ENCODE measurements at regions not wholly inside any gene's neighbourhood (a gene's known extent, or its start where the extent isn't known, plus 50 kb on each side); places are given as distances from the start of the nearest gene placed in this dataset.

DNA sequence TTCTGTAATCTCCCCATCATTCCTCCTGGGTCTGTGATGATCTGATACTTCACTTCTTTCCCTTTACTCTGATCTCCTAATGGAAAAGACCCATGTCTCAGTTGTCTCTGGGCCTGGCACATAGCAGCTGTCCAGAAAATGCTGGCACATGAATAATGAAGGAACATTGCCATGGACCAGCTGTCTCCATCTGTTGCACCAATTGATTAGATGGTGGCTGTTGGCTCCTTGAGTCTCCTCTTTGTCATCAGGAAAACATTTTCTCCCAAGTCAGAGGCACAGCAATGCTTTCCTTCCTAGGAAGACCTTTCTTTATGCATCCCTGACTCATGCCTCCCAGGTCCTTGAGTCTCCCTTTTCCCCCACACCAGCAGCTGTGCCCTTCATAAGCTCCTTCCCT lies 286.2 kb upstream of the CXCR4 start:
- Mint-ChIP-seq H3K27ac (no peak overlapping the region), H3K27me3 (peaks cover 50% of the 10 kb centered on the region), H3K9me3 (no peaks in the 10 kb centered on the region), H3K4me1 (ENCODE audit: low read depth) (no peaks in the 10 kb centered on the region), H3K36me3 (ENCODE audit: low read depth) (no peaks in the 10 kb centered on the region), H3K4me3 (no peak overlapping the region)
- Histone ChIP-seq H3K36me3 (ENCODE audit: insufficient read depth, low read length) (no peaks in the 10 kb centered on the region), H3K4me3 (ENCODE audit: low read length) (no peak overlapping the region), H3K27me3 (ENCODE audit: control insufficient read depth in 1 of 2, insufficient read depth in 2 of 2, low read length in 2 of 2) (peaks cover 13 to 22% of the 10 kb centered on the region in 2 experiments), H3K4me1 (ENCODE audit: insufficient read depth, low read length) (no peaks in the 10 kb centered on the region), H3K9me3 (ENCODE audit: control insufficient read depth in 1 of 2, insufficient read depth in 1 of 2, low read length in 2 of 2) (peaks cover 0 to under 1% of the 10 kb centered on the region in 2 experiments), H3K27ac (ENCODE audit: low read depth in 1 of 2, low read length in 2 of 2) (no peak overlapping the region)
- TF ChIP-seq CTCF (IDR thresholded peaks at IDR 0.05), result no peak
- ATAC-seq (ENCODE audit: poor library complexity), result no peak
- CTCF ChIA-PET, result no interaction called here
- no peak for DNase-seq
- POLR2A ChIA-PET, result no interaction called here
- intact Hi-C loops (cut with DNase I, micrococcal nuclease), result no loop called here

DNA sequence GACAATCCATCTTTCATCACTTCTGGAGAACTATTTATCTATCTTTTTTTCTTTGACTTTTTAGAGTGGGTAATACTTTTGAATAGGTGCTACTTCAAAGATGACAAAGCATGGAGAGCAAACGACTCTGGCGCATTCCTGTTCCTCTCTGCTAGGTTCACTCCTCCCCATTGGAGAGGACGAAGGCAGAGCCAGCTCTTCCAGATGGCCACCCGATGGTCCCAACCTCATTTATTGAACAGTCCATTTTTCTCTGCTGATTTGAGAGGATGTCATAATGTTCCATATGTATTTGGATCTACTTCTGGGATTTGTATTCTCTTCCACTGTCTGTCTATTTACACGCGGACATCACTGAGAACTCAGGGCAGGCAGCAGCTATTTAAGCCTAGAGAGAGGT lies 284.3 kb upstream of the CXCR4 start:
- H3K36me3 Mint-ChIP-seq (ENCODE audit: low read depth), result no peaks in the 10 kb centered on the region
- Histone ChIP-seq H3K36me3 (ENCODE audit: insufficient read depth, low read length) (no peaks in the 10 kb centered on the region), H3K27me3 (ENCODE audit: control insufficient read depth in 1 of 2, insufficient read depth in 2 of 2, low read length in 2 of 2) (peaks cover 13 to 22% of the 10 kb centered on the region in 2 experiments), H3K4me3 (ENCODE audit: low read length) (no peak overlapping the region), H3K27ac (ENCODE audit: low read depth in 1 of 2, low read length in 2 of 2) (no peak overlapping the region), H3K4me1 (ENCODE audit: insufficient read depth, low read length) (no peaks in the 10 kb centered on the region), H3K9me3 (ENCODE audit: control insufficient read depth in 1 of 2, insufficient read depth in 1 of 2, low read length in 2 of 2) (peaks cover 0 to 3% of the 10 kb centered on the region in 2 experiments)
- ATAC-seq (ENCODE audit: poor library complexity) (no peak), DNase-seq (no peak)
- no peaks in the 10 kb centered on the region for H3K9me3 Mint-ChIP-seq
- intact Hi-C loops (cut with DNase I, micrococcal nuclease), result no loop called here
- no peak overlapping the region for H3K27ac Mint-ChIP-seq
- H3K4me1 Mint-ChIP-seq (ENCODE audit: low read depth), result no peaks in the 10 kb centered on the region
- ChIA-PET CTCF (no interaction called here), POLR2A (no interaction called here)
- no peak for TF ChIP-seq CTCF (IDR thresholded peaks at IDR 0.05)
- H3K4me3 Mint-ChIP-seq, result no peak overlapping the region
- H3K27me3 Mint-ChIP-seq, result peaks cover 34% of the 10 kb centered on the region

DNA sequence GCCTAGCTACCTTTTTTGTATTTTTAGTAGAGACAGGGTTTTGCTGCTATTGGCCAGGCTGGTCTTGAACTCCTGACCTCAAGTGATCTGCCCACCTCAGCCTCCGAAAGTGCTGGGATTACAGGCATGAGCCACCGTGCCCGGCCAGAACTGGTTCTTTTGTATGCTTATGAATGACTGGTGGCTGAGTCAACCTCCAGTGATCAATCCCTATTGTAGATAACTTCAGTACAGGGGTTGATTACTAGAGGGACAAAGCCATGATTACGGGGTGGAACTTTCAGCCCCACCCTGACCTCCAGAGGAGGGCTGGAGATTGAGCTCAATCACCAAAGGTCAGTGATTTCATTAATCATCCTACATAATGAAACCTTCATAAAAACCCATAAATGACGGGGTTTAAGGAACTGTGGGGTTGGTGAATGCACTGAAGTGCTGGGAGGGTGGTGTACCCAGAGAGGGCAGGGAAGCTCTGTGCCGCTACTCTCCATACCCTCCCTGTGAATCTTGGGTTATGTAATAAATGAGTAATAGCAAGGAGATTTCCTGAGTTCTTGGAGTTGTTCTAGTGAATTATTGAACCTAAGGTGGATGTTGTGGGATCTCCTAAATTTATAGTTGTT lies 281.8 kb upstream of the CXCR4 start:
- TF ChIP-seq CTCF (IDR thresholded peaks at IDR 0.05), result no peak
- Histone ChIP-seq H3K36me3 (ENCODE audit: insufficient read depth, low read length) (no peaks in the 10 kb centered on the region), H3K27ac (ENCODE audit: low read depth in 1 of 2, low read length in 2 of 2) (no peak overlapping the region), H3K9me3 (ENCODE audit: control insufficient read depth in 1 of 2, insufficient read depth in 1 of 2, low read length in 2 of 2) (peaks cover 0 to 3% of the 10 kb centered on the region in 2 experiments), H3K4me1 (ENCODE audit: insufficient read depth, low read length) (no peaks in the 10 kb centered on the region), H3K27me3 (ENCODE audit: control insufficient read depth in 1 of 2, insufficient read depth in 2 of 2, low read length in 2 of 2) (peaks cover 6 to 9% of the 10 kb centered on the region in 2 experiments), H3K4me3 (ENCODE audit: low read length) (no peak overlapping the region)
- H3K9me3 Mint-ChIP-seq, result no peaks in the 10 kb centered on the region
- no peak overlapping the region for H3K27ac Mint-ChIP-seq
- DNase-seq, result no peak
- ChIA-PET POLR2A (no interaction called here), CTCF (interaction anchor here (0.6 kb wide), 1 partner anchor 556 kb away, joined by 3 read pairs; no protein-coding TSS in a partner anchor)
- no peaks in the 10 kb centered on the region for H3K4me1 Mint-ChIP-seq (ENCODE audit: low read depth)
- H3K27me3 Mint-ChIP-seq, result peaks cover 17% of the 10 kb centered on the region
- ATAC-seq (ENCODE audit: poor library complexity), result no peak
- H3K36me3 Mint-ChIP-seq (ENCODE audit: low read depth), result no peaks in the 10 kb centered on the region
- intact Hi-C loops (cut with DNase I, micrococcal nuclease), result no loop called here
- no peak overlapping the region for H3K4me3 Mint-ChIP-seq
